Gastrocnemius medialis (tissue), 4 donors: ENCODE measurements at regions not wholly inside any gene's neighbourhood (a gene's known extent, or its start where the extent isn't known, plus 50 kb on each side); places are given as distances from the start of the nearest gene placed in this dataset.

Source experiments
- ATAC-seq, 2 donors: fragments of 150-250 bp; one replicate each; pipeline ENCODE4 v1.9.1; 2016
- DNase-seq, 2 donors: peaks; one replicate each; pipeline ENCODE4 v3.0.0-alpha.2; 2019
- H3K27ac ChIP-seq, 4 donors: fragments of 200-600 bp; sonication (generic); 1 replicate in 1 of 4; 2 replicates in 3 of 4; pipeline ENCODE4 v1.5.1; 2016 to 2018; ENCODE audit warnings: mild to moderate bottlenecking in 2 of 4, moderate library complexity in 1 of 4
- H3K27me3 ChIP-seq, 3 donors: fragments of 200-600 bp; sonication (generic) in 2 of 3; 1 replicate in 1 of 3; 2 replicates in 2 of 3; pipeline versions ENCODE4 v1.5.1 to v1.6.0; 2016 to 2019; ENCODE audit warnings: mild to moderate bottlenecking in 1 of 3, moderate library complexity in 1 of 3
- H3K36me3 ChIP-seq, 2 donors: fragments of 200-600 bp; sonication (generic) in 1 of 2; one replicate each; pipeline ENCODE4 v1.5.1; 2017 to 2018
- H3K4me1 ChIP-seq, 2 donors: fragments of 200-600 bp; sonication (generic) in 1 of 2; one replicate each; pipeline ENCODE4 v1.5.1; 2016 to 2017; ENCODE audit warnings: mild to moderate bottlenecking in 2 of 2
- H3K4me3 ChIP-seq, 4 donors: fragments of 200-600 bp; sonication (generic) in 3 of 4; 1 replicate in 1 of 4; 2 replicates in 3 of 4; pipeline ENCODE4 v1.5.1; 2016 to 2019; ENCODE audit warnings: mild to moderate bottlenecking in 2 of 4
- H3K9me3 ChIP-seq, 3 donors: fragments of 200-600 bp; sonication (generic) in 2 of 3; 1 replicate in 1 of 3; 2 replicates in 2 of 3; pipeline ENCODE4 v1.5.1; 2016 to 2019
- CTCF ChIP-seq, 5 experiments: fragments of 450-650 bp in 3 of 5; fragments of 200-600 bp in 2 of 5; sonication (generic) in 2 of 5; IDR thresholded peaks in 4 of 5; conservative IDR thresholded peaks in 1 of 5; 1 replicate in 4 of 5; 2 replicates in 1 of 5; pipeline ENCODE4 v1.5.1; 2016 to 2019; ENCODE audit warnings: antibody characterized with exemption in 5 of 5, mild to moderate bottlenecking in 3 of 5, moderate library complexity in 3 of 5
- POLR2A ChIP-seq, 2 donors: fragments of 450-650 bp; IDR thresholded peaks; one replicate each; pipeline ENCODE4 v1.6.1; 2017; ENCODE audit warnings: antibody characterized with exemption in 2 of 2, mild to moderate bottlenecking in 2 of 2, moderate library complexity in 2 of 2
- in situ Hi-C, 4 donors: fragments of 200-750 bp; cut with MboI; loops; one replicate each; pipeline versions ENCODE4 v1.15.0 to v1.8.0; 2017; ENCODE audit warnings: low sequenced_read_pairs in 4 of 4
- intact Hi-C: fragments of 100-400 bp; cut with DNase I; formaldehyde crosslinking; loops from one replicate; pipeline ENCODE4 v1.15.1; 2023; ENCODE audit warnings: low total_unique reads

GRCh38 chr16:79673635-79674034, 73.1 kb upstream of the MAF start:
- intact Hi-C loops: no loop called here

GRCh38 chr16:79672524-79672923, 72.0 kb upstream of the MAF start:
- intact Hi-C loops (no loop called here), in situ Hi-C loops (no loop called here)
- DNase-seq: no peak
- no peak overlapping the region for H3K27ac ChIP-seq
- H3K9me3 ChIP-seq: no peaks in the 10 kb centered on the region
- TF ChIP-seq POLR2A (IDR thresholded peaks at IDR 0.05) (no peak), CTCF (IDR thresholded peaks at IDR 0.05 in 4 of 5, conservative IDR thresholded peaks at IDR 0.05 in 1 of 5) (no peak)
- ATAC-seq: no peak
- H3K27me3 ChIP-seq: no peaks in the 10 kb centered on the region
- no peak overlapping the region for H3K4me3 ChIP-seq
- H3K4me1 ChIP-seq: no peaks in the 10 kb centered on the region
- no peaks in the 10 kb centered on the region for H3K36me3 ChIP-seq

More at GRCh38 chr16:79673635-79674034, 73.1 kb upstream of the MAF start:
- Histone ChIP-seq H3K27ac (no peak overlapping the region), H3K4me3 (no peak overlapping the region), H3K27me3 (no peaks in the 10 kb centered on the region), H3K36me3 (no peaks in the 10 kb centered on the region), H3K4me1 (no peaks in the 10 kb centered on the region), H3K9me3 (no peaks in the 10 kb centered on the region)
- TF ChIP-seq CTCF (IDR thresholded peaks at IDR 0.05 in 4 of 5, conservative IDR thresholded peaks at IDR 0.05 in 1 of 5) (no peak), POLR2A (IDR thresholded peaks at IDR 0.05) (no peak)
- in situ Hi-C loops: no loop called here
- ATAC-seq (no peak), DNase-seq (no peak)

GRCh38 chr16:79668502-79668901, 68.0 kb upstream of the MAF start:
- Histone ChIP-seq H3K4me1 (no peaks in the 10 kb centered on the region), H3K27ac (no peak overlapping the region), H3K4me3 (no peak overlapping the region), H3K9me3 (no peaks in the 10 kb centered on the region), H3K27me3 (no peaks in the 10 kb centered on the region), H3K36me3 (no peaks in the 10 kb centered on the region)
- no peak for DNase-seq
- no peak for ATAC-seq
- TF ChIP-seq POLR2A (IDR thresholded peaks at IDR 0.05) (no peak), CTCF (IDR thresholded peaks at IDR 0.05 in 4 of 5, conservative IDR thresholded peaks at IDR 0.05 in 1 of 5) (no peak)
- in situ Hi-C loops (no loop called here), intact Hi-C loops (no loop called here)

- H3K4me1 ChIP-seq: no peaks in the 10 kb centered on the region
- no peak overlapping the region for H3K4me3 ChIP-seq
- no peaks in the 10 kb centered on the region for H3K27me3 ChIP-seq
- in situ Hi-C loops (no loop called here), intact Hi-C loops (no loop called here)
- no peak overlapping the region for H3K27ac ChIP-seq
- TF ChIP-seq POLR2A (IDR thresholded peaks at IDR 0.05) (no peak), CTCF (IDR thresholded peaks at IDR 0.05 in 4 of 5, conservative IDR thresholded peaks at IDR 0.05 in 1 of 5) (no peak)
- H3K36me3 ChIP-seq: no peaks in the 10 kb centered on the region
- DNase-seq (no peak), ATAC-seq (no peak)
- no peaks in the 10 kb centered on the region for H3K9me3 ChIP-seq
Measured at GRCh38 chr16:79665970-79666369, 65.4 kb upstream of the MAF start.

- TF ChIP-seq POLR2A (IDR thresholded peaks at IDR 0.05) (no peak), CTCF (IDR thresholded peaks at IDR 0.05 in 4 of 5, conservative IDR thresholded peaks at IDR 0.05 in 1 of 5) (no peak)
- no peak for DNase-seq
- intact Hi-C loops (no loop called here), in situ Hi-C loops (no loop called here)
- Histone ChIP-seq H3K36me3 (no peaks in the 10 kb centered on the region), H3K4me1 (no peaks in the 10 kb centered on the region), H3K27me3 (no peaks in the 10 kb centered on the region), H3K9me3 (no peaks in the 10 kb centered on the region), H3K27ac (no peak overlapping the region), H3K4me3 (no peak overlapping the region)
- ATAC-seq: no peak
Measured at GRCh38 chr16:79664407-79664806, 63.9 kb upstream of the MAF start.
